Astrocyte (in vitro differentiated cells and primary cell): ENCODE measurements at regions not wholly inside any gene's neighbourhood (a gene's known extent, or its start where the extent isn't known, plus 50 kb on each side); places are given as distances from the start of the nearest gene placed in this dataset.

Source experiments
- DNase-seq: peaks from one replicate; pipeline ENCODE4 v3.0.0-alpha.2; 2010; ENCODE audit warnings: low read depth
- FAIRE-seq: peaks from 2 replicates; lab custom pipeline; 2011; peaks lifted over from hg19 to GRCh38; lab: Jason Lieb, UNC
- H2AFZ ChIP-seq: 2 replicates; pipeline ENCODE4 v1.6.0; 2012; ENCODE audit warnings: low read depth, low read length, inconsistent platforms
- H3K27ac ChIP-seq: 2 replicates; pipeline ENCODE4 v1.5.1; 2011; ENCODE audit warnings: low read depth, low read length, inconsistent platforms
- H3K27me3 ChIP-seq: 2 replicates; pipeline ENCODE4 v1.6.0; 2011; ENCODE audit warnings: low read length, inconsistent platforms; ENCODE audit not compliant: insufficient read depth
- H3K36me3 ChIP-seq: 2 replicates; pipeline ENCODE4 v1.5.1; 2011; ENCODE audit warnings: low read length, inconsistent platforms; ENCODE audit not compliant: insufficient read depth
- H3K4me1 ChIP-seq: 2 replicates; pipeline ENCODE4 v1.5.1; 2011; ENCODE audit warnings: low read length, inconsistent platforms; ENCODE audit not compliant: insufficient read depth
- H3K4me2 ChIP-seq: 2 replicates; pipeline ENCODE4 v1.6.0; 2012; ENCODE audit warnings: low read length, inconsistent platforms
- H3K4me3 ChIP-seq: 2 replicates; pipeline ENCODE4 v1.5.1; 2011; ENCODE audit warnings: low read depth, mild to moderate bottlenecking, low read length, inconsistent platforms; ENCODE audit not compliant: insufficient read depth
- H3K79me2 ChIP-seq: 2 replicates; pipeline ENCODE4 v1.6.0; 2012; ENCODE audit warnings: mild to moderate bottlenecking, low read length, inconsistent platforms; ENCODE audit not compliant: insufficient read depth
- H3K9ac ChIP-seq: 2 replicates; pipeline ENCODE4 v1.6.0; 2012; ENCODE audit warnings: mild to moderate bottlenecking, low read length, inconsistent platforms
- H3K9me3 ChIP-seq: 2 replicates; pipeline ENCODE4 v1.5.1; 2012; ENCODE audit warnings: low read depth, mild to moderate bottlenecking, low read length, inconsistent platforms; ENCODE audit not compliant: insufficient read depth
- H4K20me1 ChIP-seq: 2 replicates; pipeline ENCODE4 v1.6.0; 2012; ENCODE audit warnings: low read length, inconsistent platforms; ENCODE audit not compliant: insufficient read depth
- H3K27ac Mint-ChIP-seq: one replicate; pipeline ENCODE4 v1.8.0; 2021; ENCODE audit warnings: mild to moderate bottlenecking, mixed read lengths; ENCODE audit not compliant: unreplicated experiment
- H3K27me3 Mint-ChIP-seq: one replicate; pipeline ENCODE4 v1.8.0; 2021; ENCODE audit warnings: low read depth, mixed read lengths; ENCODE audit not compliant: unreplicated experiment
- H3K36me3 Mint-ChIP-seq: one replicate; pipeline ENCODE4 v1.8.0; 2021; ENCODE audit warnings: low read depth, mixed read lengths; ENCODE audit not compliant: unreplicated experiment
- H3K4me1 Mint-ChIP-seq: one replicate; pipeline ENCODE4 v1.8.0; 2021; ENCODE audit warnings: low read depth, mixed read lengths; ENCODE audit not compliant: unreplicated experiment
- H3K4me3 Mint-ChIP-seq: one replicate; pipeline ENCODE4 v1.8.0; 2021; ENCODE audit warnings: mild to moderate bottlenecking, moderate library complexity, mixed read lengths; ENCODE audit not compliant: unreplicated experiment
- H3K9me3 Mint-ChIP-seq: one replicate; pipeline ENCODE4 v1.8.0; 2021; ENCODE audit warnings: mild to moderate bottlenecking, mixed read lengths; ENCODE audit not compliant: unreplicated experiment
- EZH2 ChIP-seq: IDR thresholded peaks from 2 replicates; pipeline ENCODE4 v1.6.1; 2012; ENCODE audit warnings: mild to moderate bottlenecking, low read length, inconsistent platforms; ENCODE audit not compliant: insufficient read depth
- TF ChIP-seq, protein P1 (sequence below): IDR thresholded peaks from 2 replicates; pipeline ENCODE4 v1.5.1; 2011; ENCODE audit warnings: low read depth, mild to moderate bottlenecking, inconsistent platforms, low read length, moderate library complexity; ENCODE audit not compliant: insufficient read depth

DNA sequence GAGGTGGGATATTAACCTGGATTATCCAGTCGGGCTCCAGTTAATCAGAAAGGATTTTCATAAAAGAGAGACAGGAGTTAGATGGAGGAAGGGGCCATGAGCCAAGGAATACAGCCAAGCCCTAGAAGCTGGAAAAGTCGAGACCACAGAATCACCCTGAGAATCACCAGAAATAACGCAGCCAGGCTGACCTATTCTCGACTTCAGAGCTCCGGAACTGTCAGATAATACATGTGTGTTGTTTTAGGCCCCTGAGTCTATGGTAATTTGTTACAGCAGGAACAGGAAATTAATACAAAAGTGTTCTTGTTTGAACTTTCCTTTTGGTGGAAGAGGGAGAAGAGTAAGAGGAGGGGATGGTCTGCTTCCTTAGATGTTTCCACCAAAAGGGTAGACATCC, 208.1 kb downstream of the JCAD start:
- Histone ChIP-seq H3K27me3 (no peaks in the 10 kb centered on the region), H2AFZ (no peak overlapping the region), H3K79me2 (no peaks in the 10 kb centered on the region), H3K9me3 (no peaks in the 10 kb centered on the region), H4K20me1 (no peaks in the 10 kb centered on the region), H3K9ac (no peak overlapping the region), H3K36me3 (no peaks in the 10 kb centered on the region), H3K27ac (no peak overlapping the region), H3K4me2 (no peak overlapping the region), H3K4me1 (peaks cover 16% of the 10 kb centered on the region), H3K4me3 (no peak overlapping the region)
- H3K27ac Mint-ChIP-seq: no peak overlapping the region
- TF ChIP-seq, protein P1, sequence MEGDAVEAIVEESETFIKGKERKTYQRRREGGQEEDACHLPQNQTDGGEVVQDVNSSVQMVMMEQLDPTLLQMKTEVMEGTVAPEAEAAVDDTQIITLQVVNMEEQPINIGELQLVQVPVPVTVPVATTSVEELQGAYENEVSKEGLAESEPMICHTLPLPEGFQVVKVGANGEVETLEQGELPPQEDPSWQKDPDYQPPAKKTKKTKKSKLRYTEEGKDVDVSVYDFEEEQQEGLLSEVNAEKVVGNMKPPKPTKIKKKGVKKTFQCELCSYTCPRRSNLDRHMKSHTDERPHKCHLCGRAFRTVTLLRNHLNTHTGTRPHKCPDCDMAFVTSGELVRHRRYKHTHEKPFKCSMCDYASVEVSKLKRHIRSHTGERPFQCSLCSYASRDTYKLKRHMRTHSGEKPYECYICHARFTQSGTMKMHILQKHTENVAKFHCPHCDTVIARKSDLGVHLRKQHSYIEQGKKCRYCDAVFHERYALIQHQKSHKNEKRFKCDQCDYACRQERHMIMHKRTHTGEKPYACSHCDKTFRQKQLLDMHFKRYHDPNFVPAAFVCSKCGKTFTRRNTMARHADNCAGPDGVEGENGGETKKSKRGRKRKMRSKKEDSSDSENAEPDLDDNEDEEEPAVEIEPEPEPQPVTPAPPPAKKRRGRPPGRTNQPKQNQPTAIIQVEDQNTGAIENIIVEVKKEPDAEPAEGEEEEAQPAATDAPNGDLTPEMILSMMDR: no peak
- TF ChIP-seq EZH2: no peak
- H3K9me3 Mint-ChIP-seq: peaks cover 4% of the 10 kb centered on the region
- no peaks in the 10 kb centered on the region for H3K36me3 Mint-ChIP-seq
- H3K4me3 Mint-ChIP-seq: no peak overlapping the region
- no peaks in the 10 kb centered on the region for H3K27me3 Mint-ChIP-seq
- FAIRE-seq (no peak), DNase-seq (no peak)
- peaks cover 12% of the 10 kb centered on the region for H3K4me1 Mint-ChIP-seq

DNA sequence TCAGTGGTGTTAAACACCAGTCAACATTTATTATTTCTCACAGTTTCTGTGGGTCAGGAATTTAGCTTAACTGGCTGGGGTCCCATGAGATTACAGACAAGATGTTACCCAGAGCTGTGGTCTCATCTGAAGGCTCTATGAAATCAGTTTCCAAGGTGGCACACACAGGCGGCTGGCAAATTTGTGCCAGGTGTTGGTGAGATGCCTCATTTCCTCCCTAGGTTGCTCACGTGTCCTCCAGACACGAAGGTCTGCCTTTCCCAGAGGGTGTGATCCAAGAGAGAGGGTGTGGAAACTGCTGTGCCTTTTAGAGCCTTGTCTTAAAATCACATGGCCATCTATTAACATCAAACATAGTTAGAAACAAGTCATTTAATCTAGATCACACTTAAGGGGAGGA, 209.0 kb downstream of the JCAD start:
- Histone ChIP-seq H2AFZ (no peak overlapping the region), H3K9ac (no peak overlapping the region), H3K27ac (no peak overlapping the region), H3K36me3 (no peaks in the 10 kb centered on the region), H3K79me2 (no peaks in the 10 kb centered on the region), H4K20me1 (no peaks in the 10 kb centered on the region), H3K9me3 (no peaks in the 10 kb centered on the region), H3K4me2 (peak overlapping the region; percentile 89), H3K27me3 (no peaks in the 10 kb centered on the region), H3K4me3 (no peak overlapping the region), H3K4me1 (peaks cover 16% of the 10 kb centered on the region)
- Mint-ChIP-seq H3K4me3 (no peak overlapping the region), H3K36me3 (no peaks in the 10 kb centered on the region), H3K27me3 (no peaks in the 10 kb centered on the region), H3K4me1 (peaks cover 12% of the 10 kb centered on the region), H3K9me3 (peaks cover 6% of the 10 kb centered on the region), H3K27ac (no peak overlapping the region)
- FAIRE-seq: no peak
- TF ChIP-seq, protein P1: no peak
- no peak for TF ChIP-seq EZH2
- no peak for DNase-seq

DNA sequence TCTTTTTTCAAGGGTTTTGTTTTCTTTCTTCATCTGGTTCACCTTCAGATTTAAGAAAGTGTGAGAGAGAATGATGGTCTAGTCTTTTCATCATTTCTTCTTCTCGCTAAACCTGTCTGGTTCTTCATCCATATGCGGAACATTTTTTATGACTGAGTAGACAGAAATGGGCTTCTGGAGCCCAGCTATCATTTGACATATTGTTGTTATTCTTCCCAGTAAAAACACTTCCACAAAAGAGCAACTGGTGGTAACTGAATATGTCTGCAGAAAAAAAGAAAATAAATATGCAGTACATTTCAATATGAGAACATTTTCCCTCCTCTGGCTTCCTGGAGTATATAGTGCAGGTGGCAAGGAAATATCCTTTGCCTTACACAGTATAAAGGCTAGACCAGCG, 209.5 kb downstream of the JCAD start:
- FAIRE-seq (no peak), DNase-seq (no peak)
- peaks cover 16% of the 10 kb centered on the region for H3K4me1 ChIP-seq
- H3K9ac ChIP-seq: peak overlapping the region; percentile 30
- H3K9me3 ChIP-seq: no peaks in the 10 kb centered on the region
- H3K4me3 ChIP-seq: peak overlapping the region; percentile 46
- H3K27ac ChIP-seq: peak overlapping the region; percentile 66
- H3K27ac Mint-ChIP-seq: peak overlapping the region; percentile 81
- no peaks in the 10 kb centered on the region for H3K27me3 ChIP-seq
- no peaks in the 10 kb centered on the region for H3K79me2 ChIP-seq
- no peaks in the 10 kb centered on the region for H3K27me3 Mint-ChIP-seq
- TF ChIP-seq, protein P1: no peak
- no peak for TF ChIP-seq EZH2
- no peaks in the 10 kb centered on the region for H4K20me1 ChIP-seq
- peak overlapping the region; percentile 61 for H2AFZ ChIP-seq
- H3K9me3 Mint-ChIP-seq: peaks cover 10% of the 10 kb centered on the region
- peak overlapping the region; percentile 89 for H3K4me2 ChIP-seq
- no peak overlapping the region for H3K4me3 Mint-ChIP-seq
- no peaks in the 10 kb centered on the region for H3K36me3 ChIP-seq
- no peaks in the 10 kb centered on the region for H3K36me3 Mint-ChIP-seq
- peaks cover 12% of the 10 kb centered on the region for H3K4me1 Mint-ChIP-seq
